GM19240 (cell line): ENCODE measurements at regions not wholly inside any gene's neighbourhood (a gene's known extent, or its start where the extent isn't known, plus 50 kb on each side); places are given as distances from the start of the nearest gene placed in this dataset.

Source experiments
- DNase-seq: peaks from one replicate; pipeline ENCODE4 v3.0.0; 2011; ENCODE audit warnings: low spot score; ENCODE audit not compliant: insufficient read length

DNA sequence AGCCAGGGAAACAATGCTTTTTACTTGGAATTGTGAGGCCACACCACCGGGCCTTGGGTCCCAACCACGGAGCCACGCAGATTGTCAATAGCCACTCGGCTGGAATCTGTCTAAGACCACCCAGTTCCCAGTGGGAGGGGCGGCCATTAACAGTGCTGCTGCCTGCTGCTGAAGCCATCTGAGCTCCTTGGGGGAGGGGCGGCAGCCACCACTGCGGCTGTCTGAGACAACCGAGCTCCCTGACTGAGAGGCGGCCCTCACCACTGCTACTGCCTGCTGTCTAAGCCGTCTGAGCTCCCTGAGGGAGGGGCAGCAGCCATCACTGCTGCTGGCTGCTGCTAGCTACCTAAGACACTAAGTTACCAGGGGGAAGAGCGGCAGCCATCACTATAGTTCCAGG, 64.3 kb downstream of the DMRTA2 start:
- DNase-seq: no peak

DNA sequence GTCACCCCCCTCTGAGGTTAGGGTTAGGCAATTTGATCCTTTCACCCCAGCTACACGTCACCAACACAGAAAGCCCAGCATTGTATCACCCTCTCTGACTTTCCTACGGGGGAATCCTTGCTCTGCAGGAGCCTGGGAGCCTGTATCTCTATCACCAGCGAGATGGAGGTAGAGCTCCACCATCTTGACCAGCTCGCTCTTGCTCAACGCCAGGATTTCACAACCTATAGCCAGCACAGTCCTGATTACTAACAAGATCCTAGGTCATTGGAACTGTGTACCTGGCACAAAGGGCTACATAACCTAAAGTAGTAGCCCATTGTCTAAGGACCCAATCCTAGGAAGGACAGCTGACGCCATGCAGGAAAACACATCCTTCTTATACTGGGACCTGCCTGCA, 66.1 kb downstream of the DMRTA2 start:
- DNase-seq: no peak

- no peak for DNase-seq
Measured at GRCh38 chr1:50354813-50355212, 68.4 kb downstream of the DMRTA2 start.

DNA sequence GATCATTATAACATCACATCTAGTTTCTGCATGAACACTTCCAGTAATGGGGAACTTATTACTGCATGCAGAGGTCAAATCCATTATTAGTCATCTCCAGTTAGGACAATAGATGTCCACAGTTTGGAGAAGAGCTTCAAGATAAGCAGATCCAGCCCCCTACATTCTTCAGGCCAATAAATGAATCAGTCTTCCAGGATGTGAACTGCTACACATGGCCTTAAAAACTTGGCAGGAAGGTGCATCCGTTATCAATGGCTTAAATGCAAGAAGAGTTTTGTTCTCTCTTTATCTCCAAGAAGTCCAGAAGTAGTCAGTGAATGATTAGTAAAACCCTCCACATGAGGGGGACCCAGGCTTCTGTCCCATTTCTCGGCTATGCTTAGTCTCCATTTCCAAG, 70.8 kb downstream of the DMRTA2 start:
- no peak for DNase-seq

GRCh38 chr1:50350868-50351267, 72.4 kb downstream of the DMRTA2 start:
- no peak for DNase-seq

GRCh38 chr1:50350421-50350820, 72.8 kb downstream of the DMRTA2 start:
- DNase-seq: no peak

DNA sequence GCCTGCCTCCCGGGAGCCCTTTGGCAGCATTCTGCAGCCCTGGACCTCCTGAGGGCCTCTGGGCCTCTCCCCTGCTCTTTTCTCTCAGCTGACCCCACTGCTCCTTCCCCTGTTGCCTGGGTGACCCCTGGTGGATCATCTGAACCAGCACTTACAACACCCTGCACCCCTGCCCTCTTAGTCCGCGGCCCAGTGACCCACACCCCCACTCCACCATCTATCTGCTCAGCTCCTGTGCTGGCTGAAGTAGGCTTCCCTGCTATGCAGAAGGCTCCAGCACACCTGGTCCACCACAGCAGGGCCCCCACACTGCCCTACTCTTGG, 74.0 kb downstream of the DMRTA2 start:
- no peak for DNase-seq

DNA sequence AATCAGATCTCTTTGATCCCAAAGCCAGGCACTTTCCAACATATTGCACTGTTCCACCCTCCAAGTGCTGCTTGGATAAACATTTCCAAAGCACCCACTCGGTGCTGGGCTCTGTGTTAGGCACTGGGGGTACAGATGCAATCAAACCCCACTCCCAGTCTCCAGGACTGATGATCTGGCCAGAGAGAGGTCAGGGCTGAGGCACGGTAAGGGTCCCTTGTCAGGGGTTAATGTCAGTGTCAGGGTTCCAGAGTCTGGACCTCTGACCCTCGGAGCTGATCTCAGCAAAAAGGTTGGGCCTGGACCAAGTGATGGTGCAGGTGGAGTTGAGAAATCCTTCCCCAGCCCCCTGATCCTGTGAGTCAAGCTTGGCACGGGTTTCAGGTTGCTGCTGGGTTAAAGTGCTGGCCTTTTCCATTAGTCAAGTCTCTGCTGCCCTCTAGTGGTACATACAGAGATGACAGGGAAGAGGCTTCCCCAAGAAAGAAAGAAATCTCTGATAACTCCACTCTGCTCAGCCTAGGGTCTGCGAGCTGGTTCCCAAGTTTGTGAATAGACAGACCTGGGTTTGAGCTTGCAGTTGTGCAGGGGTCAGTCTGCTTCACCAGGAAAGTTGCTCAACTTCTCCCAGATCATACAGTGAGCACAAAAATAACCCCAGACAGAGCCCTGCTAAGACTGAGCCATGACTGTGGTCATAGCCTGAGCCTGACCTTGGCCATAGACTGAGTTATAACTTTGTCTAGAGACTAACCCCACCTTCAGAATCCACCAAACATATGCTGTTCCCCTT, 74.6 kb downstream of the DMRTA2 start:
- peak; percentile 52 for DNase-seq

DNA sequence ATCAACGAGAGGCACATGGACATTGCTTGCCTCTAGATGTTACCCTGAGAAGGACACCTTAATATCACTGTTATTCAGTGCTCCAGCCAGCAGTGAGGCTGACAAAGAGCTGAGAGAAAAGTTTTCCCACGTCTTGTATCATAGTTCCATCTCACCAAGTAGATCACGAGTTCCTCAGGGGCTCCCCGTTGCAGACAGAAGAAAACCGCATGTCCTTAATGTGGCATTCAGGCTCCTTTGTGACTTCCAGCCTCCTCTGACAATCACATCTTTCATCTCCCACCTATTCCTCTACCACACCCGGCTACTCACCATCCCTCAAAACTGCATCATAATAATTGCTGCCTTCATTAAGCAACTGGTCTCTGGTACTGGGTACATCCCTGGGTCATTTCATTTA, 75.3 kb downstream of the DMRTA2 start:
- DNase-seq: no peak

GRCh38 chr1:50346621-50347020, 76.6 kb downstream of the DMRTA2 start:
- no peak for DNase-seq

DNA sequence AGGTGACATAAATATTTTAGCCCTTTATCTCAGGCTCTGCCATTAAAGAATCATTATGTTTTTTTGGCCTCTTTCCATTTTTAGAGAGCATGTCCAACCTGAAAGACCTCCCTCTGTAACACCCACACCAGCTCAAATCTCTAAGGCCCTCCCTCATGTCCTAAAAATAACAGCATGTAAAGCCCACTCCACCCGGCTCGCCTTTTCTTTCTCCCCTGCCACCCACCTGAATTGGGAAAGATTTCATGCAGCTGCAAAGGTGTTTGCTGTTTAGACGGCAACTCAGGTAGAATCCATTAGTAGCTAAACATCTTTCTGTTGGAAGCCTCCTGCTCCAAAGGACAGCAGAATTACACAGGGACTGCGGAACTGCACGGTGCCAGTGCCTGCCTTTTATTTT, 79.9 kb downstream of the DMRTA2 start:
- DNase-seq: no peak

- no peak for DNase-seq
Measured at GRCh38 chr1:50342525-50342924, 80.7 kb downstream of the DMRTA2 start.

DNA sequence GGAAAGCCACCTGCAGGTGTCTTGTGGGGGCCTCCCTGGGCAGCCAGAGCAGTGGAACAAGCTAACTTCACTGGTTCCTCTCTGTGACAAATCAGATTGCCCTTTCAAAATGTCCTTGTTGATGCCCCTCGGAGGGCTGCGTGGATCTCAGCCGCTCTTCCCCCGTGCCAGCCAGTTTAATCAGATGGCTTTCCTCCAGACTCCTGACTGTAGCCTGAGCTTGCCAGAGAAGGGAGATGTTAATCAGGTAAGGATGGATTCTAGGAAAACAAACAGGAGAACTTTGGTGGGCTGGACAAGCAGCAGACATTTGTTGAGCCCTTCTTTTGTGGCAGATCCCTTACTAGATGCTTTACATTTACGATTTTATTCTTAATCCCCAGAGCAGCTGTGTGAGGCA, 88.2 kb downstream of the DMRTA2 start:
- DNase-seq: no peak

GRCh38 chr1:50333595-50333974, 89.7 kb downstream of the DMRTA2 start:
- DNase-seq: peak; percentile 65

DNA sequence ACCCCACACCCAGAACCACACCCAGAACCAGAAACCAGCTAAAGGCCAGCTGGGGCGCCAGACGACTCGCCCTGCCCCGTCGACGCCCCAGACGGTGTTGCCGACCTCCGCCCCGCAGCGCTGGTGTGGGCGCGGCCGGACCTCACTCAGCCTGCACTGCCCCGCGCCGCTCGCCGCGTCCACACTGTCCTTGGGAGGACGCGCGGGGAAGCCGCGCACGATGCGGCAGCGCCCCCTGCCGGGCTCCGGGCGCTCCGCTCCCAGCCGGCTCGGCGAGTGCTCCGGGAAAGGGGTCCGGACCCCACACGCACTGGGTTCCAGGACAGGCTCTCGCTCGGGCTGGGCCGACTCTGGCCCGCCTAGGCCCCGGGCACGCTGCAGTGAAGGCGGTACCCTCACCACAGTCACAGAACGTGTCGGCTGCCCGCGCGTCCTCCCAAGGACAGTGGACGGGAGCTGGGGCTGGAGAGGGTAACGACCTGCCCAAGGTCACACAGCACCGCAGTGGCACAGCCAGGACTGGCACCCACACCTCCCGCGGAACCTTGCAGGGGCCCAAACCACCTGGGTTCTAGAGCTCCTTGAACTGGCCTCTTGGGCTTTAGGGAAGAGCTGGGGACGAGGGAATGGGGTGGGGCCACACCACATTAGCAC, 90.2 kb downstream of the DMRTA2 start:
- peak; percentile 45 for DNase-seq

DNA sequence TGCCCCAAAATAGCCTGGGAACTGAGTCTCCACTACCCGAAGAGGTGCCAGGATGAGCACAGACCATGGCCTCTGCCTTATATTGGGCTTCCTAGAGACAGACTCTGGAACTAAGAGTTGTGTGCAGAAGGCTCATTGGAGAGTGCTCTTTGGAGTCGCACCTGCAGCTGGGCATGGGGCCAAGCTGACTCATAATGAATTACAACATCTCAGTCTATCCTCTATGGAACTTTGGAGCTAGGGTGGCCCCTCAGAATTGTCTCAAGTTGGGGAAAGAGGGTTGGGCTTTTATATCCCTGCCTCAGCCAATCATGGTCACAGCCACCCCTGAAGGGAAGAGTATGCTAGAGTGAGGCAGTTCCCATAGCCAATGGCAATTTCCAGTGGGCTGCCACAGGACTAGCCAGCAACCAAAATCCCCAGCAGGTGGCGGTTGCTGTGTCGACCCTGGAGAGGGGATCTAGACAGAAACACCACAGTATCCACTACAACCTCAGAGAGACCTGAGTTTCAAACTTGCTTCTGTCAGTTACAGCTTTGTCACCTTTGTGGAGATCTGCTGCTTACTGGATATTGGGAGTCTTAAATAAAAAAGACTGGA, 93.8 kb downstream of the DMRTA2 start:
- no peak for DNase-seq

DNA sequence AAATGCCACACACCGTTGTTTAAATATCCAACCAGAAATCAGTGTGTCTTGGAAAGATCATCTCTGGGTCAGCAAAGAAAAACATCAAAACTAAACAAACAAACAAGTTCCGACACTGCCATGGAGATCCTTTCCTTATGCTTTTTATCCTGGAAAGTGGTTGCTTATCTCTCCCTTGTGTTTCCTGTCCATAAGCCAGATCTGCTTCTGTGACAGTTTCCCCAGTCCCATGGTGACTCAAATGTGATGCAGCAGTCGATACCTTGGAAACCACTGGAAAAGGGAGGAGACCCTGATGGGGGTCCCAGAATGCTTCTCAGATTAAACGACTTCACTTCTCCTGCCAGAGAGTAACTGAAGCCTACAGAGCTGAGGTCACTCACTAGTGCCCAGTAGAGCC, 94.7 kb downstream of the DMRTA2 start:
- DNase-seq: no peak

DNA sequence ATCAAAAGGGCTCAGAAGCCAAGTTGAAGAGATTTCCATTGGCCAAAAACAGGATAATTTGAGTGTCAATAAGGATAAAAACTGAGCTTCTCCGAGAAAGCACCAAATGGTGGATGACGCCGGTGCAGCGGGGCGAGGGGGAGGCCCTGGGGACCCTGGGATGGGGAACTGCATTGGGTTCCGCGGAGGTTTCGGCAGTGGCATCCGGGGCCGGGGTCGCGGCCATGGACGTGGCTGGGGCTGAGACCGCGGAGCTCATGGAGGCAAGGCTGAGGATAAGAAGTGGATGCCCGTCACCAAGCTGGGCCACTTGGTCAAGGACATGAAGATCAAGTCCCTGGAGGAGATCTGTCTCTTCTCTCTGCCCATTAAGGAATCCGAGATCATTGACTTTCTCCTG, 97.2 kb downstream of the DMRTA2 start:
- no peak for DNase-seq

DNA sequence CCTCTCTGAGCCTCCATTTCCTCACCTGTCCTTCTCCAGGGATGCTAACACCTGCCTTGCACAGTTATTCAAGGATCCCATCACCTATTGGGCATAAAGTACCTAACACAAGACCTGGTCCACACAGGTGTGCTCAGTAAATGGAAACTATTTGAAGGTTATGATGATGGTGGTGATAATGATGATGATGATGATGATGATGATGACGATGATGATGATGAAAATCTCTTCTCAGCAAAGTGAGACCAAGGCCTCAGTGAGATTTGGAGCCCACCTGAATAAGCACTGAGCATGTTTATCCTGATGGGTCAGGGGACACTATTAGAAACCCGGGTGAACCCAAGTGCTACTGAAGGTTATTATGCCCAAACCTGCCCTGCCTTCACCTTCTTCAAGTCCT, 100.7 kb downstream of the DMRTA2 start:
- DNase-seq: no peak

DNA sequence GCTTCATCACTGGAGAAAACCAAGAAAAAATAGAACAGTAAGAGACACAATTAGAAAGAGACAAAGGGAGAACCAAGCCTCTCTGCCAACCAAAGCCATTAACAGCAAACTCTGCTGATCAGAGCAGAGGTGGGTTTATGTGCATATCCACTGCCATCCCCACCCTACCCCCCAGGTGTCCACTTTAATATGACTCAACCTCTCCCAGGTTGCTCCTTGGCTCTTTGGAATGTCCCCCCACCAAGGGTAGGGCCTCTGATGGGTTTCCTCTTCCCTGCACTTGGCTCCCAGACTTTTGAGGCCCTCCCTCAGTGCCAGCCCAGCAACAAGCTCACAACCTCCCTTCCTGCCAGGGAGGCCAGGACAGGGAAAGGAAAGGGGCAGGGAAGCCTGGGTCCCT, 104.8 kb downstream of the DMRTA2 start:
- DNase-seq: no peak

DNA sequence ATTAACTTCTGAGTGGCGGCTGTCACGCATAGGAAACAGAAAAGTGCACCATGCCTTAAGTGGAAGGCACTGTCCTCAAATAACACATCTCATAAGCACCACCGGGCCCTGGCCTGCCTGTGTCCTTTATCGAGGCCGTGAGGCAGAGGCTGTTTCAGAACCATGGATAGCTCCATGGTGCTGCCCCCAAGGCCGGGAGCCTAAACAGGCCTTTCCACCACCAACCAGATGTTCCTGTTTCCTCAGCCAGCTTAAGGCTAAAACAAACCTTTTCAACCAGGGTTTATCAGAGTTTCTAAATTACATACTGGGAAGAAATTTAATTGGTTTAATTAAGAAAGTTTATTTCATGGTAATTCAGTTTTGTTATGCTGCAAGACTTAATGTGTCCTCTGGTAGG, 114.4 kb downstream of the DMRTA2 start:
- peak; percentile 24 for DNase-seq

- DNase-seq: no peak
Measured at GRCh38 chr1:50305808-50306207, 117.4 kb downstream of the DMRTA2 start.

- DNase-seq: no peak
Measured at GRCh38 chr1:50300297-50300696, 122.9 kb downstream of the DMRTA2 start.
